ENCODE measurements at regions not wholly inside any gene's neighbourhood (a gene's known extent, or its start where the extent isn't known, plus 50 kb on each side); places are given as distances from the start of the nearest gene placed in this dataset.
A peak's percentile ranks its signal among the peaks of the same experiment; 100 is the strongest.

DNA sequence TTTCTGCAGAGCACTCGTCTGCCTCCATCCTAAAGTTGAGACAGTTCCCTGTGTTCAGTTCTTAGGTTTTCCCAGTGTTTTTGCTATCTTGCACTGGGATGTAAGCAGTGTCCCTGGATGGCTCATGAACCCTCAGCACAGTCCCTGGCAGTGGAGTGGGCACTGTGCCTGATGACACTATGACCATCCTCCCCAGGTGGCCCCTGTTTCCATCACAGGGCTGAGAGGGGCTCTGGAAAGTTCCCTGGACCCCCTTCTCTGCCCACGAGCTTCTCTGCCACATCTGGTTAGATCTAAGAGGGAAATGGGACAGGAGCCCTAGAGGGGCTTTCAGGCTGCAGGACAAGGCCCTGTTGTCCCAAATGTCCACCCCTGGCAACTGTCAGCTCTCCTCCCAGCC is 249.8 kb upstream of the SFSWAP start:
- DNase-seq (peak in 1 of 4 donors; percentile 9), ATAC-seq (no peak)
- TF ChIP-seq, protein P1, sequence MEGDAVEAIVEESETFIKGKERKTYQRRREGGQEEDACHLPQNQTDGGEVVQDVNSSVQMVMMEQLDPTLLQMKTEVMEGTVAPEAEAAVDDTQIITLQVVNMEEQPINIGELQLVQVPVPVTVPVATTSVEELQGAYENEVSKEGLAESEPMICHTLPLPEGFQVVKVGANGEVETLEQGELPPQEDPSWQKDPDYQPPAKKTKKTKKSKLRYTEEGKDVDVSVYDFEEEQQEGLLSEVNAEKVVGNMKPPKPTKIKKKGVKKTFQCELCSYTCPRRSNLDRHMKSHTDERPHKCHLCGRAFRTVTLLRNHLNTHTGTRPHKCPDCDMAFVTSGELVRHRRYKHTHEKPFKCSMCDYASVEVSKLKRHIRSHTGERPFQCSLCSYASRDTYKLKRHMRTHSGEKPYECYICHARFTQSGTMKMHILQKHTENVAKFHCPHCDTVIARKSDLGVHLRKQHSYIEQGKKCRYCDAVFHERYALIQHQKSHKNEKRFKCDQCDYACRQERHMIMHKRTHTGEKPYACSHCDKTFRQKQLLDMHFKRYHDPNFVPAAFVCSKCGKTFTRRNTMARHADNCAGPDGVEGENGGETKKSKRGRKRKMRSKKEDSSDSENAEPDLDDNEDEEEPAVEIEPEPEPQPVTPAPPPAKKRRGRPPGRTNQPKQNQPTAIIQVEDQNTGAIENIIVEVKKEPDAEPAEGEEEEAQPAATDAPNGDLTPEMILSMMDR (IDR thresholded peaks at IDR 0.05) = no peak
- Histone ChIP-seq H3K9me3 (no peaks in the 10 kb centered on the region), H3K27ac (no peak overlapping the region), H3K4me1 (no peaks in the 10 kb centered on the region), H3K36me3 (no peaks in the 10 kb centered on the region), H3K4me3 (no peak overlapping the region), H3K27me3 (peaks cover 0 to 49% of the 10 kb centered on the region in 2 donors)
- intact Hi-C loops (cut with DNase I) = no loop called here

DNA sequence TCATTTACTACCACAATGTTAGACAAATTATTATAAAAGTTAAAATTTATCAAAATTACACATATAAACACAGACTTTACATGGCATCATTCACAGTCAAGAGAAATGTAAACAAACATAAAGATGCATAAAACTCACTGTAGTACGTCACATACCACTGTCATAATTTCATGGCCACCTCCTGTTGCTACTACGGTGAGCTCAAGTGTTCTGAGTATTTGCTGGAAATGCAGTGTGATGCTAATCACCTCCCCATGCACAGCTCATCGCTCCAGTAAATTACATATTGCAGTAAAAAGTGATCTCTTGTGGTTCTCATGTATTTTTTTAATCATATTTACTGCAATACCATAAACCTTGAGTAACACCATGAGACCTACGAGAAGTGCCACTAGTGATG is 247.7 kb upstream of the SFSWAP start:
- DNase-seq (no peak), ATAC-seq (no peak)
- peaks cover 0 to 40% of the 10 kb centered on the region in 2 donors for H3K27me3 ChIP-seq
- peaks cover 0 to 7% of the 10 kb centered on the region in 2 donors for H3K9me3 ChIP-seq
- no peaks in the 10 kb centered on the region for H3K36me3 ChIP-seq
- TF ChIP-seq, protein P1 (IDR thresholded peaks at IDR 0.05) = no peak
- H3K27ac ChIP-seq = no peak overlapping the region
- H3K4me1 ChIP-seq = no peaks in the 10 kb centered on the region
- intact Hi-C loops (cut with DNase I) = no loop called here
- no peak overlapping the region for H3K4me3 ChIP-seq

DNA sequence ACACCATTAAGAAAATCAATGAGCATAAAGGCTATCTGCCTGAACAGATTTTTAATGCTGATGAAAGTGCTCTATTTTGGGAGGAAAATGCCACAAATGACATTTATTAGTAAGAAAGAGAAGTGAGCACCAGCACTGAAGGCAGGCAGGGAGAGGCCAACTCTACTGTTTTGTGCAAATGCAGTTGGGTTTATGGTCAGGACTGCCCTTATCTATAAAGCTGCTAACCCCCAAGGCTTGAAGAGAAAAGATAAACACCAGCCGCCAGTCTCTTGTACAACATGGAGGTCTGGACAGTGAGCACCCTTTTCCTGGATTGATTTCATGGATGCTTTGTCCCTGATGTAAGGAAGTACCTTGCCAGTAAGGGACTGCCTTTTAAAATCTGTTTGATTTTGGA is 246.8 kb upstream of the SFSWAP start:
- intact Hi-C loops (cut with DNase I) = no loop called here
- Histone ChIP-seq H3K9me3 (peaks cover 0 to 7% of the 10 kb centered on the region in 2 donors), H3K4me1 (no peaks in the 10 kb centered on the region), H3K36me3 (no peaks in the 10 kb centered on the region), H3K27me3 (peaks cover 0 to 40% of the 10 kb centered on the region in 2 donors), H3K27ac (no peak overlapping the region), H3K4me3 (no peak overlapping the region)
- no peak for DNase-seq
- TF ChIP-seq, protein P1 (IDR thresholded peaks at IDR 0.05) = no peak
- ATAC-seq = no peak

DNA sequence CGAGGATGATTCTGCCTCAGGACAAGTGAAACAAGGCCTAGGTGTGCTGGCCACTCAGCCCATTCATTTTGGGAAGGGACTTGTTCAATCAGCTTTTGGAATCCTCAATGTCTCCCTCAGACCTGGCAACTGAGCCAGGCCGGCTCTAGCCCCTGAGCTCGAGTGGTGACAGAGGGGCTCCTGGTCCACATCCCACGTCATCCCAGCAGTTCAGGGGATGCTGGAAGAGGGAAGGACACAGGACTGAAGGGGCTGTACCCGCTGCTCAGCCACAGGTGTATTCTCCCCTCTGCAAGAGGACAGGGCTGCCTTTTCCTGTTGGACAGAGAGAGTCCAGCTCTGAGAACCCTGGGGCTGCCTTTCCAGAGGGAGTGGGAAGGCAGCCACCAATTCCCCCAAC is 244.6 kb upstream of the SFSWAP start:
- no peaks in the 10 kb centered on the region for H3K36me3 ChIP-seq
- no peak for DNase-seq
- intact Hi-C loops (cut with DNase I) = no loop called here
- H3K27me3 ChIP-seq = peaks cover 0 to 22% of the 10 kb centered on the region in 2 donors
- peaks cover 0 to 7% of the 10 kb centered on the region in 2 donors for H3K9me3 ChIP-seq
- H3K27ac ChIP-seq = no peak overlapping the region
- TF ChIP-seq, protein P1 (IDR thresholded peaks at IDR 0.05) = no peak
- no peak for ATAC-seq
- no peaks in the 10 kb centered on the region for H3K4me1 ChIP-seq
- no peak overlapping the region for H3K4me3 ChIP-seq

DNA sequence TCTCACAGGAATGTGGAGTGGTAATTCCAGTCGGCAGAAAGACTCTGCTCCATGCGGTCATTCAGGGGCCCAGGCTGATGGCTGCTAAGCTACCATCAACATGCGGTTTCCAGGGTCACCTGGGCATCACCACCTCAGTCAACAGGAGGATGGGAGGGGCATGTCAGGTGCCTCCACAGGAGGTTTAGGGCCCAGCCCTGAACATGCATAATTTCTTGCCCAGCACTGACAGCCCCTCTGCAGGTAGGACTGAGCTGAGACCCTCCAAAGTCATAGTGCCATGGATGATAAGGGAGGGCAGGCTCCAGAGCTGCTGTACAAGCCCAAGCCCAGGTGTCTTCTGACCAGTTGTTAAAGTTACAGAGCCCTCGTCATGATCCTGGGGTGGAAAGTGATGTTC is 244.0 kb upstream of the SFSWAP start:
- Histone ChIP-seq H3K27ac (no peak overlapping the region), H3K4me3 (no peak overlapping the region), H3K9me3 (peaks cover 0 to 7% of the 10 kb centered on the region in 2 donors), H3K36me3 (no peaks in the 10 kb centered on the region), H3K4me1 (no peaks in the 10 kb centered on the region), H3K27me3 (peaks cover 0 to 23% of the 10 kb centered on the region in 2 donors)
- ATAC-seq = no peak
- intact Hi-C loops (cut with DNase I) = no loop called here
- TF ChIP-seq, protein P1 (IDR thresholded peaks at IDR 0.05) = no peak
- DNase-seq = no peak

All from left lung (tissue), 4 donors.